Activated naive CD8-positive, alpha-beta T cell (primary cell): ENCODE measurements at regions not wholly inside any gene's neighbourhood (a gene's known extent, or its start where the extent isn't known, plus 50 kb on each side); places are given as distances from the start of the nearest gene placed in this dataset.

ENCODE experiments used
- H3K27ac Mint-ChIP-seq: one replicate; pipeline ENCODE4 v1.8.0; 2021; ENCODE audit warnings: mixed read lengths
- H3K27me3 Mint-ChIP-seq: one replicate; pipeline ENCODE4 v1.8.0; 2021; ENCODE audit warnings: mixed read lengths
- H3K36me3 Mint-ChIP-seq: one replicate; pipeline ENCODE4 v1.8.0; 2021; ENCODE audit warnings: mixed read lengths
- H3K4me1 Mint-ChIP-seq: one replicate; pipeline ENCODE4 v1.8.0; 2021; ENCODE audit warnings: low read depth, mixed read lengths
- H3K4me3 Mint-ChIP-seq: one replicate; pipeline ENCODE4 v1.8.0; 2021; ENCODE audit warnings: mild to moderate bottlenecking, mixed read lengths
- H3K9me3 Mint-ChIP-seq: one replicate; pipeline ENCODE4 v1.8.0; 2021; ENCODE audit warnings: low read depth, mixed read lengths

DNA sequence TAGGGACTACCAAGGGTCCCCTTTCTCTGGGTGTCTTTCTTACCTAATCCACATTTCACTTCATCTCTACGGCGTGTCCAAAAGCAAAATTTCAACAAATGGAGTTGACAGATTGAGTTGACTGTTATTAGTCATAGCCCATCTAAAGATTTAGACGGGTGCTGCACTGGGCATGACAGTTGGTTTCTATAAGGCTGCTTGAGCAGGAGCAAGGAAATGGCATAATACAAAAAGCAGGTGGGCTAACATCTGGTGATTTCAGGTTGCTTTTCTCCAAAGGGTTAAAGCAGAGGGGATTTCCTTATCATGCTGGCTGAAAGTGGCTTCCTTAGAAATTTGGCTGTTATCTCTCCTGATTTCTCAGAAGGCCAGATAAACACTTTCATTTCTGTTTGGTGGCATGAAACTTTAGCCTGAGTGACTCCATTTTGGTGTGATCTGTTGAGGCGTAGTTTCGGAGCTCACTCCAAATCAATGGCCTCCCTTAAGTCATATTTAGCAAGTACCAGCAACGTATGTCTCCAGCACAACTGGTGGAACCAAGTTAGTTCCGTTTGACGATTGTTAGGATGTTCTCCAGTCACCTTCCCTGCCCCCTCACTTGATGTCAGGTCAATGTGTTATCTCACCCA, 440.4 kb downstream of the FGF9 start:
- Mint-ChIP-seq H3K9me3 (no peaks in the 10 kb centered on the region), H3K27ac (peak overlapping the region; percentile 64)

DNA sequence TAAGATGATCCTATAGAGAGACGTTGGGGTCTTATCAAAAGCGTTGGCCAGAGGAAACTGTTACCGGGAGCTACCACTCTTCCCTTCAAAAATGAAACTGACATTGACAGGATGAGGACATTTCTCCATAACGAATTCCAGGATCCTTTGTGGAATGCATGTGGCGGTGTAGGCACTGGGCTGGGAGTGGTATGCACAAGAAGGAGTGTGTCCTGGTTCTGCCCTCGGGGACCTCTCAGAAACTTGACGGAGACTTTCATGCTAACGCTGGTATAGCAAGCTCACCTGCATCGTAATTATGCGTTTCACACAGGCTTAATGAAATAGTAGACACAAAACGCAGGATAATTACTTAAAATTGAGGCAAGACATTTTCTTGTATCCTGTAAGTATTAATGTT, 441.1 kb downstream of the FGF9 start:
- Mint-ChIP-seq H3K27ac (peak overlapping the region; percentile 24), H3K27me3 (no peaks in the 10 kb centered on the region), H3K9me3 (no peaks in the 10 kb centered on the region), H3K4me3 (no peak overlapping the region), H3K4me1 (peaks cover 74% of the 10 kb centered on the region), H3K36me3 (peaks cover 5% of the 10 kb centered on the region)

More for the DNA sequence above, 440.4 kb downstream of the FGF9 start:
- peaks cover 80% of the 10 kb centered on the region for H3K4me1 Mint-ChIP-seq
- no peak overlapping the region for H3K4me3 Mint-ChIP-seq
- no peaks in the 10 kb centered on the region for H3K27me3 Mint-ChIP-seq
- peaks cover 5% of the 10 kb centered on the region for H3K36me3 Mint-ChIP-seq

DNA sequence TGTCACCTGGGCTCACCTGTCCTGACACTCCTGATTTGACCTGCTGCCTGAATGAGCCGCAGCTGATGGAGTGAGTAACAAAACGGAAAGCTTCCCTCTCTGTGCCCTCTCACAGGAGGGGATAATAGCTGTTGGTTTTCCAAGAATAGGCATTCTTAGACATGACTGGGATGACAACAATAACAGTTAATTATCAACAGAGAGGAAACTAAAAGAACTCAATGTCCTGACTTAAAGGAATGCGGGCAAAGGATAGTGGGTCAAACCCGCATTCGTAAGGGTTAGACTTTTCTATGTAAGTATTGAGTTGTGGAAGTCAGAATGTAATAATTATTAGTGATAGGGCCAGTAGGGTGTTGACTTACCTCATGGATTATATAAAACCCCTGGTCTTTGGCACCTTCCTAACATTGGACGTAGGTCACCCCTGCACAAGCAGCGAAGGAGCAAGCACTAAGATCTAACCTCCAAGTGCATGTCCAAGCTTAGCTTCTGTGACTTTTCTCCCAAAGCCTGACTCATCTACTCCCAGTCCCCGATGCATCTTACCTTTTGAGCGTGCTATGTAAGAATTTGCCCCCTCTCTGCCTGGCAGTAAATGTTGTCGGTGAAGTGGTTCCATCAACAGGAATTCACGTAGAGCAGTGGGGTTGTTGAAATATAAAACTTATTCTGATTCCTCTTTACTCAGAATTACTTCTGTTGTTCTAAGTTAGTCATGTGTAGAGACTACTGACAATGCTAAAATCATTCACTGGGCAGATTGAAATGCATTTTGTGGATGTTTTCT, 442.3 kb downstream of the FGF9 start:
- Mint-ChIP-seq H3K27ac (peak overlapping the region; percentile 89), H3K27me3 (no peaks in the 10 kb centered on the region), H3K4me3 (no peak overlapping the region), H3K36me3 (peaks cover 5% of the 10 kb centered on the region), H3K4me1 (peaks cover 62% of the 10 kb centered on the region), H3K9me3 (no peaks in the 10 kb centered on the region)

DNA sequence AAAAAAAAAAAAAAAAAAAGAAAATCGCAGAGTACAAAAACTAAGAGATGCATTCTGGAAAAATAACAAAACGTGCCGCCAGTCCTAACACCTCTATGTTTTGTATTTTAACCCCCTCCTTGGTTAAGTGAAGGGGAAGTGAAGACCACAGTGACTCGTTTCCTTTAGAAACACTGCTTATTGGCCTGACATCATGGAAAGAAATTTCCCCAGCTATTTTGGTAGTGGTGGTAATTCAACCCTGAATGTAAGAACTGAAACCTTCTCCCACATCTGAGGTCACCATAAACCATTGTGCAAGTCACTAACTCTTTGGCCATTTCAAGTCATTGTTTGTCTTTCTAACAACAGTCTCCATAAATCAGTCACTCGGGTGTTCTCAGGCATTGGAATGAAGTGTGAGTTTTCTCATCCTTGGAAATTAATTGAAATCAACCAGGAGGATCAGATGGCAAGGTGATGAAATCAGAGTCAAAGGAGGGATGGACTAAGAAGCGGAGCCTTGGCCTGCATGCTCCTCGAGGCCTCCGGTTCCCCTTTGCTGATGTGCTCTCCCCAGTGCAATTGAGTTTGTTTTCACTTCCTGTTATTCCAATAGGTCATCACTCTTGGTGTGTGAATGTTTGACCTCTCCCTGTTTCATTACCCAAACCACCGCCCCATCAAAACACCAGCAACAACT, 443.9 kb downstream of the FGF9 start:
- peak overlapping the region; percentile 11 for H3K4me3 Mint-ChIP-seq
- H3K9me3 Mint-ChIP-seq, result no peaks in the 10 kb centered on the region
- H3K27ac Mint-ChIP-seq, result peak overlapping the region; percentile 89
- no peaks in the 10 kb centered on the region for H3K27me3 Mint-ChIP-seq
- peaks cover 5% of the 10 kb centered on the region for H3K36me3 Mint-ChIP-seq
- peaks cover 57% of the 10 kb centered on the region for H3K4me1 Mint-ChIP-seq

DNA sequence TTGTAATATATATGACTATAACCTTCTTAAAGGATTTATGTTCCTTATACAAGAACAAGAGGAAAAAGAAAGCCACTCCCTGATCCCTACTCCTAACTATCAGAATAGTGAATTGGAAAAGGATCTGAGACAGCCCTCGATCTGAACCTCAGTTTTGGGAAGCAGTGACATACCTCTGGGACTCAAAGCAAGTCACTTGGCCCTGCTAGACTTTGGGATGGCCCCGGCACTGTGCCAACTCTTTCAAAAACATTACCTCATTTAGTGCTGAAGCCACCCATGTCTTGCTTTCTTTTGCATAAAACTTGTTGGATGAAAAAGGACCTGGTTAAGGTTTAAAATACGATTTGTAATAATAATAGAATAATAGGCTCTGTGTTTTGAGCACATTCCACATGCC, 447.3 kb downstream of the FGF9 start:
- Mint-ChIP-seq H3K27me3 (no peaks in the 10 kb centered on the region), H3K27ac (no peak overlapping the region), H3K36me3 (peaks cover 5% of the 10 kb centered on the region), H3K9me3 (no peaks in the 10 kb centered on the region), H3K4me1 (peaks cover 36% of the 10 kb centered on the region), H3K4me3 (no peak overlapping the region)

- no peaks in the 10 kb centered on the region for H3K36me3 Mint-ChIP-seq
- H3K4me1 Mint-ChIP-seq, result peaks cover 19% of the 10 kb centered on the region
- no peak overlapping the region for H3K27ac Mint-ChIP-seq
- H3K9me3 Mint-ChIP-seq, result no peaks in the 10 kb centered on the region
- no peaks in the 10 kb centered on the region for H3K27me3 Mint-ChIP-seq
- no peak overlapping the region for H3K4me3 Mint-ChIP-seq
Measured at GRCh38 chr13:22120646-22121045, 449.8 kb downstream of the FGF9 start.

DNA sequence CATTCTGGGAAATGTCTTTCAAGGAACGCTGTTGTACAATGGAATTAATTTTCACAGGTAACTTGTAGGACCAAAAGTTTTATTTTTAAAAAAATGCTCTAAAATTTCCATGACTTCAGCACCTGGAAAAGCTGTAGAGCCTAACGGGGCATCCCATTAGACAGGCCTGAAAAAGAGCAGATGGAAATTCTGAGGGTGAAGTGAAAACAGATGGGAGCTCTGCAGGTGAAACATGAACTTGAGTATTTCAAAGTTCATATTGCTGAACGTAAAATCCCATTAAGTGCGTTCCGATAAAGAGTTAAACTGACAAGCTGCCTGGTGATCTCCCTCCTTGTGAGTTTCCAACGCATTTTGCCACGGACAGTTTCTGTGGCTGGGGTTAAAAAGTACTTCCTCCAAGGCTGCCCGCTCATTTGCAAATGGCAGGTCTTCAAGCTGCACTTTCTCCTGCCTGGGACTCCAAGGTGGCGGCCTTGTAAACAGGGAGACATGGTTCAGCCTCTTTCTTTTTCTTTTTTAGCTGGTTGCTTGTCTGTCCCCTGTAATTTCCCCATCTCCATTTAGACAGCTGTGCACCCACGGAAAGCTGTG, 450.4 kb downstream of the FGF9 start:
- no peaks in the 10 kb centered on the region for H3K27me3 Mint-ChIP-seq
- no peak overlapping the region for H3K4me3 Mint-ChIP-seq
- peaks cover 24% of the 10 kb centered on the region for H3K4me1 Mint-ChIP-seq

DNA sequence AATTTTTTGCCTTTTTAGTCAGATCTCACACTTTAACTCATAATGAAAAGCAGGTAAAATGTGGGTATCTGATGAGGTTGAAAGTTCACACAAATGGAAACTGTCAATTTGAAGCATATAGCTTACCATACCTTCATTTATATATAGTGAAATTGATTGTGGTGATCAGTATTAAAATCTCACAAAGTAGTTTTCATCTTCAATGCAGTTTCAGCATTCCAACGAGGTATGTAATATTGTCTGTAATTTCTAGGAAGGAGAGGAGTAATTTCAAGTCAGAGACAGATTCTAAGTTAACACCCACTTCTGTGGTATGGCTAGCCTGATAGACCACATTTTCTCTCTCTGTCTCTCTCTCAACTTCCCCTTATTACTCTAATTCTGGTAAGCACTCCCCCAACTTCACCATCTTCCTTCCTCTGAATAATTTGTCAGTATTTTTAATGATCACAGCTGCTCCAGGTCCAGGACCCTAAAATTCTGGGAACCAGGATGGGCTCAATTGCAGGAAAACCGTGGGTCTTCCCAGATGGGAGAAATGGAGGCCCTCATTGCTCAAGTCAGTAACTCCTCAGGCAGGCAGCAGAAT, 455.7 kb downstream of the FGF9 start:
- peak overlapping the region; percentile 21 for H3K4me3 Mint-ChIP-seq
- H3K36me3 Mint-ChIP-seq, result peaks cover 2% of the 10 kb centered on the region
- no peaks in the 10 kb centered on the region for H3K27me3 Mint-ChIP-seq
- H3K27ac Mint-ChIP-seq, result peak overlapping the region; percentile 83
- H3K9me3 Mint-ChIP-seq, result peaks cover 6% of the 10 kb centered on the region
- peaks cover 40% of the 10 kb centered on the region for H3K4me1 Mint-ChIP-seq

More for the DNA sequence above, 450.4 kb downstream of the FGF9 start:
- Mint-ChIP-seq H3K36me3 (no peaks in the 10 kb centered on the region), H3K27ac (no peak overlapping the region), H3K9me3 (no peaks in the 10 kb centered on the region)

DNA sequence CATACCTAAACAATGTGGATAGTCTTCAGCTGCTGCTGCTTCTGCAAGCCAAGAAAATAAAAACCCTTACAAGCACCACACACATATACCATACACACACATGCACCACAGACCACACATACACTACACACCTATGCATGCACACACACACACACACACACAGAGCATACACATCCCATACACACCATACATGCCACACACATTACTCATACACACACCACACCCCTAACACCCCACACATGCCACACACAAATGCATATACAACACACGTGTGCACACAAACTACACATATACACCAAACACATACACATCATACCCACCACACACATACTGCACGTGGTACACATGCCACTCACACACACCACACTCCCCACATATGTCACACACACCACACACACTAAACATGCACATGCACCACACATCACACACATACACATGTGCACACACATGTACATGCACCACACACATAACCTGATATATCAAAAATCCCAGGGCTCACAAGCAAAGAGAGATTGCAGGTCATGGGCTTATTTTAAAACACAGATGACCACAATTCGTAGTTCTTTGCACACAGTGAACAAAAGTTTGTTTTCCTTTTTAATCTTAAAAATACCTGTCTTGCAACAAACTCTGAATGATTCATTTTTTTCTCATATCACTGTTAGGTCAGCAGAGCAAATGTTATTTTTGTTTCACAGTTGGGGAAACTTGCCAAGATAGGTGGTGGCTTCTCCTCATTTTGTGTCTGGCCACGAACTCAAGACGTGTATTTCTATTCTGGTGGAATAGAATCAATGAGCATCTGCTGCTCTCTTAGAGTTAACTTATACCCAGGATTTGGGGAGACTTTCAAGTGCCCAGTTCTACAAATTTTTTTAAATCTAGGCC, 456.6 kb downstream of the FGF9 start:
- H3K4me1 Mint-ChIP-seq, result peaks cover 40% of the 10 kb centered on the region
- peak overlapping the region; percentile 1 for H3K4me3 Mint-ChIP-seq
- peaks cover 6% of the 10 kb centered on the region for H3K9me3 Mint-ChIP-seq
- peak overlapping the region; percentile 50 for H3K27ac Mint-ChIP-seq
- H3K27me3 Mint-ChIP-seq, result no peaks in the 10 kb centered on the region
- H3K36me3 Mint-ChIP-seq, result peaks cover 2% of the 10 kb centered on the region

DNA sequence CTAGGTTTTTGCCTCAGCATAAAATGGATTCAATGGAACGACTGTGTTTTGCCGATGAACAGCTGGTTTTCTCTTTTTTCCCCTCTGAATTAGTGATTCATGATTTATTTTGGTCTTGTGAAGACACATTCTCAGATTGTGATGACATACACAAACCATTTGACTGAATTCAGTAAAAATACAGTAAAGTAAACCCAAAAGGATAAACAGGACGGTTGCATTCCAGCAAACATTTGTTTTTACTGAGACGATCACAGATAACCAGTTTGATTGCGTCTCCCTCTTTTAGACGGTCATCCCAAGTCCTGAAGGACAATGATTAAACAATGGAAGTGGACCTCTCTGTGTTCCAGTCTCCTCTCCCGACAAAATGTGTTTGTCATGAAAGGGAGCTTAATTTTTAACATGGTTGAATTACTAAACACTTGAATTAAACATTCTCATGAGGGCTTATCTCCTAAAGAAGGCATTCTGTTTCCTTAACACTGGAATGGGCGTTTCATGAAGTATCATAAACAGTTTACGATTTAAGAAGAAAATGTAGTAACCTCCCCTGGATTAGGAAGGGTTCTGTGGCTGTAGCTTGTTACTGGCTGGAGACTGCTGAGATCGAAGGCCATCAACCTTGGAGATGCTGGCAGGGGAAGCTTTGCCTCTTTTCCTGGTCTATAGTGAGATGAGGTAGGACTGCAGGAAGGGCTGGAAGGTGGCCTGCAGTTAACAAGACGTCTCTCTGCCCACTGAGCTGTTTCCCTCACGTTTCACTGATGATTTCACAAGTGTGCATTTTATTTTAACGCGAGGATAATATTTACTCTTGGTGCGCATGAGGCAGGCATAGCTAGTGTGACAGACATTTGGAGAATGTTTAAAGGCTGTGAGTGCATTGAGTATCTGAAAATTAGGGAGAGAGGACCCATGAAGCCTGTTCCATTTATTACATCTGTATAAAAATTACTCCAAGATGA, 457.9 kb downstream of the FGF9 start:
- Mint-ChIP-seq H3K27me3 (no peaks in the 10 kb centered on the region), H3K4me3 (no peak overlapping the region), H3K36me3 (peaks cover 2% of the 10 kb centered on the region), H3K27ac (no peak overlapping the region), H3K9me3 (peaks cover 6% of the 10 kb centered on the region), H3K4me1 (peaks cover 40% of the 10 kb centered on the region)

DNA sequence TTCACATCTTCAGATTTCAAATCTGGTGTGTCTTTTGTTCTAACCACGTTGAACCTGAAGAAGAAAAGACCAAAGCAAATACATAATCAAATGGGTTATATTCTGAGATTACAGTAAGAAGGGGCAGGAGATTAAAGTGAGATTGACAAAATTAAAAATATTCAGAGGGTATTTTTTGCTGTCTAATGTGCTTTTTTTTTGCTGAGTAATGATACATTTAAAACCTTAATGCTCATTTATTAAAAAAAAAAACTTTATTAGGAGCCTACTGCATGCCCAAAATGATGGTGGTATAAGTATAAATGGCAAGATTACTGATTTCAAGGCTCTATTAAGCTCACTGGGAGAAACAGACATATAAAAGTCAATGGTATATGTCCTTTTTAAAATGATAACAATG, 459.4 kb downstream of the FGF9 start:
- H3K4me3 Mint-ChIP-seq, result no peak overlapping the region
- no peak overlapping the region for H3K27ac Mint-ChIP-seq
- H3K27me3 Mint-ChIP-seq, result no peaks in the 10 kb centered on the region
- H3K36me3 Mint-ChIP-seq, result peaks cover 2% of the 10 kb centered on the region
- peaks cover 35% of the 10 kb centered on the region for H3K4me1 Mint-ChIP-seq
- peaks cover 6% of the 10 kb centered on the region for H3K9me3 Mint-ChIP-seq

DNA sequence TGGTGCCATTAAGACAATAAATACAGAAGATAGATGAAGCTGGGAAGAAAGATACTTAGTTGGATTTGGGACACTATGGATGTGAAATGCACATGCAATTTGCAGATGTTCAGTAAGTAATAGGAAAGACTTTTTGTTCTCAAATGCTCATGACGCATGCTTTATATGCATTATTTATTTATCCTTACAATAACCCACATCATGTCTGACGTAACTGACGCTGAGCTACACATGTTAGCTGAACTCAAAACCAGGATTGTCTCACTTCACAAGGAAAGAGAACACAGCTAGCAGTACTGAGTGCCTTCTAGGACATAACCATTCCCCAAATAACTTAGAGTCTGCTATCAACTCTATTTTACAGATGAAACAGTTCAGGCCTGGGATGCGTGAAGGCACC, 463.4 kb downstream of the FGF9 start:
- peaks cover 2% of the 10 kb centered on the region for H3K36me3 Mint-ChIP-seq

DNA sequence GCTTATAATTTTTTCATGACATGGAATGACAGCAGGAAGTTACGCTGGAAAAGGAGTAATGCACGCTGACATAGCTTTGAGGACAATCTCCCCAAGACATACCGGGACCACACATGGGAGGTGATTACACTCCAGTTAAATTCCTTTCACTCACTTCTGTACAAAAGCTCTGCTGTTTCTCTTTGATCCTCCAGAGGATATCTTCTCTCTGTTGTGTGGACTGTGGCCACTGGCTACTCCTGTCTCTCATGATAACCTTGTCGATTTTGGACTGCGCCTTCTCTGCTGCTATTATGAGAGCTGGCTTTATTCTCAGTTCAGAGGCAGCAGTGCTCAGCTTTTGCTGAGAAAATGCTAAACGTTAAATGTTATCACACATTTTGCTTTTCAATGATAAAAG, 464.6 kb downstream of the FGF9 start:
- no peaks in the 10 kb centered on the region for H3K9me3 Mint-ChIP-seq
- H3K27me3 Mint-ChIP-seq, result no peaks in the 10 kb centered on the region
- no peak overlapping the region for H3K27ac Mint-ChIP-seq
- no peaks in the 10 kb centered on the region for H3K36me3 Mint-ChIP-seq
- H3K4me1 Mint-ChIP-seq, result peaks cover 7% of the 10 kb centered on the region
- H3K4me3 Mint-ChIP-seq, result no peak overlapping the region

More for the DNA sequence above, 463.4 kb downstream of the FGF9 start:
- Mint-ChIP-seq H3K27me3 (no peaks in the 10 kb centered on the region), H3K4me3 (no peak overlapping the region), H3K4me1 (peaks cover 10% of the 10 kb centered on the region), H3K27ac (no peak overlapping the region), H3K9me3 (no peaks in the 10 kb centered on the region)
